Activated effector memory CD4-positive, alpha-beta T cell treated with anti-CD3 and anti-CD28 coated beads, Interleukin-2, amount 50 U/mL, for 16 hours (primary cell): ENCODE measurements at regions not wholly inside any gene's neighbourhood (a gene's known extent, or its start where the extent isn't known, plus 50 kb on each side); places are given as distances from the start of the nearest gene placed in this dataset.

Experiments
- DNase-seq: peaks from one replicate; pipeline ENCODE4 v3.0.0-alpha.2; 2020

- peak; percentile 93 for DNase-seq
These were observed 107.5 kb upstream of the ATF7IP start for GRCh38 chr12:14257734-14258574.

GRCh38 chr12:14258575-14258940, 106.9 kb upstream of the ATF7IP start:
- no peak for DNase-seq

- no peak for DNase-seq
These were observed 105.9 kb upstream of the ATF7IP start for GRCh38 chr12:14259481-14260010.

GRCh38 chr12:14260011-14260993, 105.2 kb upstream of the ATF7IP start:
- no peak for DNase-seq

GRCh38 chr12:14261096-14261495, 104.4 kb upstream of the ATF7IP start:
- no peak for DNase-seq

- no peak for DNase-seq
These were observed 103.6 kb upstream of the ATF7IP start for GRCh38 chr12:14261861-14262260.

- DNase-seq: no peak
These were observed 102.5 kb upstream of the ATF7IP start for GRCh38 chr12:14262771-14263511.

GRCh38 chr12:14263742-14264141, 101.7 kb upstream of the ATF7IP start:
- no peak for DNase-seq

GRCh38 chr12:14264316-14264715, 101.2 kb upstream of the ATF7IP start:
- DNase-seq: no peak

GRCh38 chr12:14264778-14265177, 100.7 kb upstream of the ATF7IP start:
- DNase-seq: no peak

GRCh38 chr12:14268120-14268515, 97.4 kb upstream of the ATF7IP start:
- DNase-seq: no peak

GRCh38 chr12:14270392-14270791, 95.1 kb upstream of the ATF7IP start:
- no peak for DNase-seq

GRCh38 chr12:14272956-14273912, 92.2 kb upstream of the ATF7IP start:
- DNase-seq: no peak

- DNase-seq: no peak
These were observed 91.6 kb upstream of the ATF7IP start for GRCh38 chr12:14273913-14274311.

- DNase-seq: no peak
These were observed 90.4 kb upstream of the ATF7IP start for GRCh38 chr12:14275111-14275510.

- DNase-seq: no peak
These were observed 89.6 kb upstream of the ATF7IP start for GRCh38 chr12:14275886-14276285.

- no peak for DNase-seq
These were observed 87.1 kb upstream of the ATF7IP start for GRCh38 chr12:14278294-14278953.

- no peak for DNase-seq
These were observed 85.6 kb upstream of the ATF7IP start for GRCh38 chr12:14279845-14280244.

- no peak for DNase-seq
These were observed 84.6 kb upstream of the ATF7IP start for GRCh38 chr12:14280921-14281320.

GRCh38 chr12:14281539-14281938, 83.9 kb upstream of the ATF7IP start:
- no peak for DNase-seq
